HL-60/S4 treated with retinoic acid at 250 ng/mL for 4 days and 3 days (cell line): ENCODE measurements at regions not wholly inside any gene's neighbourhood (a gene's known extent, or its start where the extent isn't known, plus 50 kb on each side); places are given as distances from the start of the nearest gene placed in this dataset.
"Not testable (repeated sequence)": the region's sequence is repeated elsewhere in the genome, so short reads cannot be mapped to it uniquely, and the experiment has no call there.

Source experiments
- in situ Hi-C: fragments of 300-500 bp; cut with MboI; formaldehyde crosslinking; loops from 2 replicates; pipeline ENCODE4 v1.7.0; 2022; ENCODE audit warnings: low sequenced_read_pairs

- in situ Hi-C loops: no loop called here
Measured at GRCh38 chr2:77831898-77832297, 309.7 kb upstream of the LRRTM4 start.

- in situ Hi-C loops: no loop called here
Measured at GRCh38 chr2:77834360-77835002, 312.3 kb upstream of the LRRTM4 start.

GRCh38 chr2:77838441-77838840, 316.3 kb upstream of the LRRTM4 start:
- in situ Hi-C loops: no loop called here

GRCh38 chr2:77839102-77839501, 316.9 kb upstream of the LRRTM4 start:
- in situ Hi-C loops: no loop called here

- in situ Hi-C loops: no loop called here
Measured at GRCh38 chr2:77862120-77862519, 339.9 kb upstream of the LRRTM4 start.

DNA sequence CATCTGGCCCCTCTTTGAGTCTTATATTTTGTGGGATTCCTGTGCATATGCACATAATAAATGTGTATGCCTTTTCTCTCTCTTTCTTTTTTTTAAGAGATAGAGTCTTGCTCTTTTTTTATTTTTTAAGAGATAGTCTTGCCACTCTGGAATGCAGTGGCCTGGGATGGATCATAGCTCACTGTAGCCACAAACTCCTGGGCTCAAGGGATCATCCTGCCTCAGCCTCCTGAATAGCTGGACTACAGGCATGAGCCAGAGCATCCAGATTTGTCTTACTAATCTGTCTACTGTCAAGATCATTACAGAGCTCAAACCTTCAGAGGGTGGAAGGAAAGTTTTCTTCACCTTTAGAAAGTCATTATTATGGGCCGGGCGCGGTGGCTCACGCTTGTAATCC, 342.2 kb upstream of the LRRTM4 start:
- in situ Hi-C loops: no loop called here

GRCh38 chr2:77866661-77867060, 344.5 kb upstream of the LRRTM4 start:
- in situ Hi-C loops: no loop called here

- in situ Hi-C loops: no loop called here
Measured at GRCh38 chr2:77867146-77867545, 345.0 kb upstream of the LRRTM4 start.

GRCh38 chr2:77873506-77873905, 351.3 kb upstream of the LRRTM4 start:
- in situ Hi-C loops: no loop called here

GRCh38 chr2:77900211-77900610, 378.0 kb upstream of the LRRTM4 start:
- in situ Hi-C loops: not testable (repeated sequence)

DNA sequence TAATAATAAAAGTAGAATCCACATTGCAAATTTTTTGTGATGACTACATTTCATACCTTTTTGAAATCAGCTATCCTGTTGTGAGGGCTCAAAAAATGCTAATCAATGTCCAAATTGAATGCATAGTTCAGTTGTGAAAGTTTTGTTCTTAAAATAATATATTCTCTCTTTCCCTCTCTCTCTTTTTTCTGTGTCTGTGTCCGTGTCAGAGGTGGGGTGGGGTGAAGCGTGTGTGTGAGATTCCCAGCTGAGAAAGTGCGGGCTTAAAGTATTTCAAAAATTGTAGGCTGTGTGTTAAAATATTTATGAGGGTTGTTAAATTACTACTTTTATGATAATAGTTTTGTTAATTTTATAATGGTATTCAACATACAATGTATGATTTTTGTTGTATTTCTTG, 388.0 kb upstream of the LRRTM4 start:
- in situ Hi-C loops: no loop called here

DNA sequence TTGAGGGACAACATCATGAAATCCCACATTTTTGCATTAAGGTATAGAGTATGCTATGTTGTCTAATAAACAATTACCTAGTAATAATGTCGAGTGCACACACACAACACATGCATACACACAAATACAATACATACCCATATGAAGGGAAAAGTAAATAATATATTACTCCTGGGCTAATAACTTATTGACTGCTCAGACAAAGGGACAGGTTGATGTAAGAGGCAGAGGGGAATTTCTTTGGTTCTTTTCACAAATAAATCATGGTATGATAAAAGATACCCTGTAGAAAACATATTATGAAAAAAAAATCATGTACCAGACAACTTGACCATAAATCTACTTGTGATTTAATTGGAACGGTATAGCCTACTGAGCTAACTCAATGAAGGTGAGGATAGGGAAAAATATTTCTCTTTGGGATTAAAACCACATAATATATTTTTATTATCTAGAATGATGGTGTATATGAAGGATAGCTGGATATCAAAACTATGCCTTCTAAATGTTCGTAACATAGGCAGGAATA, 398.7 kb upstream of the LRRTM4 start:
- in situ Hi-C loops: no loop called here

GRCh38 chr2:77922567-77922966, 400.4 kb upstream of the LRRTM4 start:
- in situ Hi-C loops: no loop called here

DNA sequence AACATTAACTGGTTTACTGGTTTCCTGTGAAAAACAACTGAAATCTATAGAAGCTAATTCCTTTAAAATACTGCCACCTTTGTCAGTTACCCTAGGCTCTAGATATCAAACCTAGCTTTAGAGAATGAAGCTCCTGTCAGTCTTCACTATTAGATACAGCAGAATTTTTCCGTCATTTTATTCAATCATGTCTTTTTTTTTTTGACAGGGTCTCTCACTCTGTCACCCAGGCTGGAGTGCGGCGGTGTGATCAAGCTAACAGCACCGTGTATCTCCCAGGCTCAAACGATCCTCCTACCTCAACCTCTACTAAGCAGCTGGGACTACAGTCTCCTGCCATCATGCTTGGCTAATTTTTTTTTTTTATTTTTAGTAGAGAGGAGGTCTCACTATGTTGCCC, 415.2 kb upstream of the LRRTM4 start:
- in situ Hi-C loops: no loop called here

DNA sequence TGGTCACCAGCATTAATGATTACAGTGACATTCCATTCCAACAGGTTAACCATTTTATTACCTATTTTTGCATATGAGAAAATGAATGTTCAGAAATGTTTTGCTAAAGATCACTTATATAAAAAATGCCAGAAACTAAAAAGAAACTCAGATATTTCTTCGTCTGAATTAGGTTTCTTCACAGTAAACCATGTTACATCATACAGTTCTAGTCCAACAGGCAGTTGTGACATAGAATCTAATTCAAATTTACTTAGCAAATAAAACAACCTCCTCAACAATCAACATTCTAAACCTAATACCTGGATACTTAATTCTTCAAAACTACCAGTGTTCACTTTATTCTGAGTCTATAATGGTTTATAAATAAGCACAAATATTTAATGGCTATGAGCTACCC, 416.3 kb upstream of the LRRTM4 start:
- in situ Hi-C loops: no loop called here

DNA sequence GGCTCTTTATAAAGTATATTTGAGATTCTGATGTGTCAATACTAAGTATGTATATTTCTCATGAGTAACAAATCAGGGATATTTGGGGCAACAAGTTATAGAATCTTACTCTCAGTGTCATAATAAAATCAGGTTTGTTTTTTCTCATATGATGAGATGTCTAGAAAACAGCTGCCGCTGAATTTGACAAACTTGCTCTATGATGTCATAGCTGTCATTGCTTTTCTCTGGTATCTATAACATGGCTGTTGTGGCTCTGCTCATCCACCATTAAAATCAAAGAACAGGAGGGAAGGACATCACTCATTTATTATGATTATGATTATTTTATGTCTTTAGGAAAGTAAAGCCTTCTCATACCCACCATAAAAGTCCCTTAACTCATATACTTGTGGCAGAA, 417.2 kb upstream of the LRRTM4 start:
- in situ Hi-C loops: no loop called here

DNA sequence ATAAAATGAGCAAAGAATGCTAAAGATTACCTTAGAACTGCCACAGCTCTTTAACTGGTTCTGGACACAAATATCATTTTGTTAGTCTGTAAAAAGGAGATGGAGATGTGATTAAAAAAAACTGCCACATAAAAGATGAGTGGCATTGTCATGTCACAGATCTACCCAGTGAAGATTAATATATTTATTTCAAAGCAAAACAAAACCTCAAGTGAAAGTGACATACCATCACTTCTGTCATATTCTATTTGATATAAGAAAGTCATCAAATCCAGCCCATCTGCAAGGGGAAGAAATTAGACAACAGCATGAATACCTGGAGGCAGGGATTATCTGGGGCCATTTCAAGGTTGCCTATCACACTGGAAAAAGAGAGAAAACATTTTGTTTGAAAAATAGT, 417.6 kb upstream of the LRRTM4 start:
- in situ Hi-C loops: no loop called here

DNA sequence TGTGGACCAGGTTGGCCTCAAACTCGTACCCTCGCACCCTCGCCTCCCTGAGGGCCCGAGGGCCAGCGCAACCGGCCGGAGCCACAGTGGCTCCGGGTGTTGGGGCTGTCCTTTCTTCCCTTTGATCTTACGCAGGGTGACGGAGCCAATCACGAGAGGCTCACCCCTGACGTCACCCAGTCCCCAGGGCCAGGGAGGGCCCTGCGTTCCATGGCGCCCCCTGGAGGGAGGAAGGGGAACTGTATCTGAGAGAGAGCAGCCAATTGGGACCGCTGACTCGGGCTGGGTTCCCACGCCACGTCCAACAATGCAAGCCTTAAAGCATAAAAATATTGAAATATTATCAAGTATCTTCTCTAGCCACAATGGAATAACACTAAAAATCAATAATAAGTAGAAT, 432.8 kb upstream of the LRRTM4 start:
- in situ Hi-C loops: no loop called here

GRCh38 chr2:77962943-77963342, 440.8 kb upstream of the LRRTM4 start:
- in situ Hi-C loops: no loop called here

DNA sequence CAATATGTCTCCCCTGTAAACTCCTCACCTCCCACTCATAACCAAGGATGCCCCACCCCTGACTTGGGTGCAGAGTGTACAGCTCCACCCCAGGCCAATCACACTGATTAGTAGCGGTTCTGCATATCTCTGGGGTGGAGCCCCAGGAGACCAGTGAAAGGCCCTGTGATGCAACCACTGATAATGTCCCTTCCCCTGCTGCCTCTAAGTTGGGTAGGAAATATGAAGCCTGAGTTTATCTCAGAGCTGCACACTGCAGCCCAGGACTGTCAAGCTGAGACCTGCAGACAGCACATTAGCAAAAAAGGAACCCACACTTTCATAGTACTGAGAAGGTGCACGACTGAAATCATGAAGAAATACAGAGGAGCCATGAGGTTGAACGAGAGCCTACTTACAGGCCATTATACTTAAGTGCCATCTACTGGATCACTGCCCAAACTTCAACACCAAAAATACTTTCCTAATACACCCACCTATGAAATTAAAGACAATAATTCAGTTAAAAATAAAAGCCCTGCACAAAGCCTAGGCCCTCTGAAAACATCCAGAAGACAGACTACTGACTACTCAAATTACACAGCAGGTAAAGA, 455.4 kb upstream of the LRRTM4 start:
- in situ Hi-C loops: no loop called here

- in situ Hi-C loops: no loop called here
Measured at GRCh38 chr2:77995161-77995560, 473.0 kb upstream of the LRRTM4 start.

DNA sequence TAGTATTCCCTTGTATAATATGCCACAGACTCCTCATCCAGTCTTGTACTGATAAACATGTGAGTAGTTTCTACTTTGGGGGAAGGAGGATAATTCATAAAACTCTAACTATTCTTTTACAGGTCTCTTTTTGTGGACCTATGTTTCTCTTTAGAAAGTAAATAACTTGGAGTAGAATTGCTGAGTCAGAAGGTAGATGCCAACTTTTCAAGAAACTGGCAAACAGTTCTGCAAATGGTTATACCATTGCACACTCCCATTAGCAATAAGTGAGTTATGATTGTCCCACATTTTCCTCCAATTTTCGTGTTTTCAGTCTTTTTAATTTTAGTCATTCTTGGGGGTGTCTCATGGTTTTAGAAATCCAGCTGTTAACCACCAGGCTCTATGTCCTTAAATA, 477.2 kb upstream of the LRRTM4 start:
- in situ Hi-C loops: no loop called here

DNA sequence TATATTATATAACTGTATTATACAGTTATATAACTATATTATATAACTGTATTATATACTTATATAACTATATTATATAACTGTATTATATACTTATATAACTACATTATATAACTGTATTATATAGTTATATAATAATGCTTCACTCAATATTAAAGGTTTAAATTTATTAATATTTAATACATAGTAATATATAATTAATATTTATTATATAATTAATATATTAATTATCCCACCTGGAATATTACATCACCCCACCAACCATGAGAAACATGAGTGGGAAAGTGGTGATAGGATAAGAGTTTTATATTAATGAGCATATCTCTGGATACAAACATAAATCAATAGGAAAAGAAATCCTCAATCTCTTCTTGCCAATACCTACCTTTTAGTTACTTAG, 487.1 kb upstream of the LRRTM4 start:
- in situ Hi-C loops: no loop called here
